ENCODE measurements at regions not wholly inside any gene's neighbourhood (a gene's known extent, or its start where the extent isn't known, plus 50 kb on each side); places are given as distances from the start of the nearest gene placed in this dataset.

DNA sequence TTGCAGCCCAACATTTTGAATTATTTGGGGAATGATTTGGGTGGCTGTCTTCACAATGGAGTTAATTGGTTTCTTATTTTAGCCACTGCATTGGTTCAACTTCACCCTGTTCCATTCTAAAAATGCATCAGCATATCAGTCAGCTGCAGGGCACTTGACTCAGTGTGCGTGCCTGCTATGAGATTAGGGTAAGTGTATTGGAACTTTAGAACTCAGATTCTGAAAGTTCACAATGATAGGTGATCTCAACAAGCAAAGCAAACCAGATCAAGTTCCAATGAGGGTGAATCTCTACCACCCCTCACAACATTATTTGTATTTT is 265.0 kb downstream of the ZPLD1 start:
- TF ChIP-seq, protein P1, sequence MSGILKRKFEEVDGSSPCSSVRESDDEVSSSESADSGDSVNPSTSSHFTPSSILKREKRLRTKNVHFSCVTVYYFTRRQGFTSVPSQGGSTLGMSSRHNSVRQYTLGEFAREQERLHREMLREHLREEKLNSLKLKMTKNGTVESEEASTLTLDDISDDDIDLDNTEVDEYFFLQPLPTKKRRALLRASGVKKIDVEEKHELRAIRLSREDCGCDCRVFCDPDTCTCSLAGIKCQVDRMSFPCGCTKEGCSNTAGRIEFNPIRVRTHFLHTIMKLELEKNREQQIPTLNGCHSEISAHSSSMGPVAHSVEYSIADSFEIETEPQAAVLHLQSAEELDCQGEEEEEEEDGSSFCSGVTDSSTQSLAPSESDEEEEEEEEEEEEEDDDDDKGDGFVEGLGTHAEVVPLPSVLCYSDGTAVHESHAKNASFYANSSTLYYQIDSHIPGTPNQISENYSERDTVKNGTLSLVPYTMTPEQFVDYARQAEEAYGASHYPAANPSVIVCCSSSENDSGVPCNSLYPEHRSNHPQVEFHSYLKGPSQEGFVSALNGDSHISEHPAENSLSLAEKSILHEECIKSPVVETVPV (CRISPR knock-in tag; IDR thresholded peaks at IDR 0.05), result no peak
- TF ChIP-seq OSR1 (CRISPR knock-in tag; IDR thresholded peaks at IDR 0.05) (no peak), ARNTL (CRISPR knock-in tag; IDR thresholded peaks at IDR 0.05; ENCODE audit: borderline replicate concordance, low read depth) (no peak), ZC3H10 (CRISPR knock-in tag; IDR thresholded peaks at IDR 0.05) (no peak), ISL1 (CRISPR knock-in tag; IDR thresholded peaks at IDR 0.05) (no peak), ZNF8 (CRISPR knock-in tag; IDR thresholded peaks at IDR 0.05) (no peak), GLIS3 (CRISPR knock-in tag; IDR thresholded peaks at IDR 0.05) (no peak), ZFP30 (CRISPR knock-in tag; IDR thresholded peaks at IDR 0.05) (no peak), ZNF565 (CRISPR knock-in tag; conservative IDR thresholded peaks at IDR 0.05; ENCODE audit: low read depth) (no peak), ZNF70 (CRISPR knock-in tag; IDR thresholded peaks at IDR 0.05) (no peak), TCF4 (CRISPR knock-in tag; IDR thresholded peaks at IDR 0.05; ENCODE audit: borderline replicate concordance) (no peak), SNAI2 (CRISPR knock-in tag; IDR thresholded peaks at IDR 0.05) (no peak), PPARA (CRISPR knock-in tag; IDR thresholded peaks at IDR 0.05; ENCODE audit: borderline replicate concordance) (no peak)
- TF ChIP-seq, protein P2, sequence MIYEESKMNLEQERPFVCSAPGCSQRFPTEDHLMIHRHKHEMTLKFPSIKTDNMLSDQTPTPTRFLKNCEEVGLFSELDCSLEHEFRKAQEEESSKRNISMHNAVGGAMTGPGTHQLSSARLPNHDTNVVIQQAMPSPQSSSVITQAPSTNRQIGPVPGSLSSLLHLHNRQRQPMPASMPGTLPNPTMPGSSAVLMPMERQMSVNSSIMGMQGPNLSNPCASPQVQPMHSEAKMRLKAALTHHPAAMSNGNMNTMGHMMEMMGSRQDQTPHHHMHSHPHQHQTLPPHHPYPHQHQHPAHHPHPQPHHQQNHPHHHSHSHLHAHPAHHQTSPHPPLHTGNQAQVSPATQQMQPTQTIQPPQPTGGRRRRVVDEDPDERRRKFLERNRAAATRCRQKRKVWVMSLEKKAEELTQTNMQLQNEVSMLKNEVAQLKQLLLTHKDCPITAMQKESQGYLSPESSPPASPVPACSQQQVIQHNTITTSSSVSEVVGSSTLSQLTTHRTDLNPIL (CRISPR knock-in tag; IDR thresholded peaks at IDR 0.05; ENCODE audit: low read depth), result no peak
- ATAC-seq, result no peak

DNA sequence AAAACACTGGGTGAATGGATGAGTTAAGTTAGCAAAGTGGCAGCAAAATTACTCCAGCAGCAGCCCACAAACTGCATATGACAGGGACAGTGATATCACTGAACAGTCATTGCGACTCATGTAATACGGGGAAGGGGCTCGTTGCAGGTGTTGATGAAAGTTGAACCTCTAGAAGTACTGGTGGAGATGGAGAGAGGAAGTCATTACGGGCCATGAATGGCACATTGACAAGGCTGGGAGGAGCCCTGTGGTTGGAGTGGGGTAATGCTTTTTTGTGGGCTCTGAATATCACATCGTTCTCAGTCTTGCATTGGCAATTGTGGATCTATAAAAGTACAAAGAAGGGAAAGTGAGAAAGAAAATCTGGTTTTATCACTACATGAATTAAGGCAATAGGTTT is 278.1 kb downstream of the ZPLD1 start:
- TF ChIP-seq ESRRG (CRISPR knock-in tag; IDR thresholded peaks at IDR 0.05) (no peak), ZC3H10 (CRISPR knock-in tag; IDR thresholded peaks at IDR 0.05) (no peak), BACH2 (CRISPR knock-in tag; IDR thresholded peaks at IDR 0.05; ENCODE audit: borderline replicate concordance) (no peak), CSDC2 (CRISPR knock-in tag; IDR thresholded peaks at IDR 0.05) (no peak), ZFP3 (CRISPR knock-in tag; IDR thresholded peaks at IDR 0.05) (no peak), TOX (CRISPR knock-in tag; IDR thresholded peaks at IDR 0.05; ENCODE audit: borderline replicate concordance) (no peak), OSR1 (CRISPR knock-in tag; IDR thresholded peaks at IDR 0.05) (no peak)
- TF ChIP-seq, protein P3, sequence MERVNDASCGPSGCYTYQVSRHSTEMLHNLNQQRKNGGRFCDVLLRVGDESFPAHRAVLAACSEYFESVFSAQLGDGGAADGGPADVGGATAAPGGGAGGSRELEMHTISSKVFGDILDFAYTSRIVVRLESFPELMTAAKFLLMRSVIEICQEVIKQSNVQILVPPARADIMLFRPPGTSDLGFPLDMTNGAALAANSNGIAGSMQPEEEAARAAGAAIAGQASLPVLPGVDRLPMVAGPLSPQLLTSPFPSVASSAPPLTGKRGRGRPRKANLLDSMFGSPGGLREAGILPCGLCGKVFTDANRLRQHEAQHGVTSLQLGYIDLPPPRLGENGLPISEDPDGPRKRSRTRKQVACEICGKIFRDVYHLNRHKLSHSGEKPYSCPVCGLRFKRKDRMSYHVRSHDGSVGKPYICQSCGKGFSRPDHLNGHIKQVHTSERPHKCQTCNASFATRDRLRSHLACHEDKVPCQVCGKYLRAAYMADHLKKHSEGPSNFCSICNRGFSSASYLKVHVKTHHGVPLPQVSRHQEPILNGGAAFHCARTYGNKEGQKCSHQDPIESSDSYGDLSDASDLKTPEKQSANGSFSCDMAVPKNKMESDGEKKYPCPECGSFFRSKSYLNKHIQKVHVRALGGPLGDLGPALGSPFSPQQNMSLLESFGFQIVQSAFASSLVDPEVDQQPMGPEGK (CRISPR knock-in tag; IDR thresholded peaks at IDR 0.05; ENCODE audit: borderline replicate concordance), result no peak
- TF ChIP-seq, protein P4, sequence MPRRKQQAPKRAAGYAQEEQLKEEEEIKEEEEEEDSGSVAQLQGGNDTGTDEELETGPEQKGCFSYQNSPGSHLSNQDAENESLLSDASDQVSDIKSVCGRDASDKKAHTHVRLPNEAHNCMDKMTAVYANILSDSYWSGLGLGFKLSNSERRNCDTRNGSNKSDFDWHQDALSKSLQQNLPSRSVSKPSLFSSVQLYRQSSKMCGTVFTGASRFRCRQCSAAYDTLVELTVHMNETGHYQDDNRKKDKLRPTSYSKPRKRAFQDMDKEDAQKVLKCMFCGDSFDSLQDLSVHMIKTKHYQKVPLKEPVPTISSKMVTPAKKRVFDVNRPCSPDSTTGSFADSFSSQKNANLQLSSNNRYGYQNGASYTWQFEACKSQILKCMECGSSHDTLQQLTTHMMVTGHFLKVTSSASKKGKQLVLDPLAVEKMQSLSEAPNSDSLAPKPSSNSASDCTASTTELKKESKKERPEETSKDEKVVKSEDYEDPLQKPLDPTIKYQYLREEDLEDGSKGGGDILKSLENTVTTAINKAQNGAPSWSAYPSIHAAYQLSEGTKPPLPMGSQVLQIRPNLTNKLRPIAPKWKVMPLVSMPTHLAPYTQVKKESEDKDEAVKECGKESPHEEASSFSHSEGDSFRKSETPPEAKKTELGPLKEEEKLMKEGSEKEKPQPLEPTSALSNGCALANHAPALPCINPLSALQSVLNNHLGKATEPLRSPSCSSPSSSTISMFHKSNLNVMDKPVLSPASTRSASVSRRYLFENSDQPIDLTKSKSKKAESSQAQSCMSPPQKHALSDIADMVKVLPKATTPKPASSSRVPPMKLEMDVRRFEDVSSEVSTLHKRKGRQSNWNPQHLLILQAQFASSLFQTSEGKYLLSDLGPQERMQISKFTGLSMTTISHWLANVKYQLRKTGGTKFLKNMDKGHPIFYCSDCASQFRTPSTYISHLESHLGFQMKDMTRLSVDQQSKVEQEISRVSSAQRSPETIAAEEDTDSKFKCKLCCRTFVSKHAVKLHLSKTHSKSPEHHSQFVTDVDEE (CRISPR knock-in tag; IDR thresholded peaks at IDR 0.05), result no peak
- ATAC-seq, result no peak

DNA sequence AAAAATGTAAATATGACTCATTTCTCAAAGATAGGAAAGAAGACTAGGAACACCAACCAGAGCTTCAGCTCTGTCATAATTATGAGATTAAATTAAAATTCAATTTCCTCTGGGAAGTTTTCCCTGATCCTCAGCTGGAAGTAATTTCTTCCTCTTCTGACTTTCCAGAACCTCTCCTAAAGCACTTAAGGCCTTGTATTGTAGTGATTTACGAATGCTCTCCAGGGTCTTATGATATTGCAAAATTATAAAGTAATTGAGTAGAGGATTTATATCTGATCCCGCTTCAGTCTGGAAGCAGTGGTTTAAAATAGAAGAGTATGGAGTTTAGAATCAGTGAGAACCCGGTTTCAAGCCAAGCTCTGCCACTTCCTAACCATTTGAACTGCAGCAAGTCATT is 279.8 kb downstream of the ZPLD1 start:
- peak; percentile 88 for ATAC-seq
- TF ChIP-seq PPARA (CRISPR knock-in tag; IDR thresholded peaks at IDR 0.05; ENCODE audit: borderline replicate concordance) (no peak), ARNTL (CRISPR knock-in tag; IDR thresholded peaks at IDR 0.05; ENCODE audit: borderline replicate concordance, low read depth) (0 out of 2 replicates have a peak, but pooled peaks have one; percentile 28), CSDC2 (CRISPR knock-in tag; IDR thresholded peaks at IDR 0.05) (no peak), ZFP3 (CRISPR knock-in tag; IDR thresholded peaks at IDR 0.05) (no peak), TCF4 (CRISPR knock-in tag; IDR thresholded peaks at IDR 0.05; ENCODE audit: borderline replicate concordance) (peak; percentile 98), GLIS3 (CRISPR knock-in tag; IDR thresholded peaks at IDR 0.05) (0 out of 2 replicates have a peak, but pooled peaks have one; percentile 39), ZNF565 (CRISPR knock-in tag; conservative IDR thresholded peaks at IDR 0.05; ENCODE audit: low read depth) (no peak), ISL1 (CRISPR knock-in tag; IDR thresholded peaks at IDR 0.05) (peak; percentile 99), OSR1 (CRISPR knock-in tag; IDR thresholded peaks at IDR 0.05) (no peak), ZNF70 (CRISPR knock-in tag; IDR thresholded peaks at IDR 0.05) (peak; percentile 27; the same call in 1 of the 2 replicates), TOX (CRISPR knock-in tag; IDR thresholded peaks at IDR 0.05; ENCODE audit: borderline replicate concordance) (peak; percentile 54; the same call in 1 of the 2 replicates), ZFP30 (CRISPR knock-in tag; IDR thresholded peaks at IDR 0.05) (peak; percentile 50; the same call in 1 of the 2 replicates)
- TF ChIP-seq, protein P5, sequence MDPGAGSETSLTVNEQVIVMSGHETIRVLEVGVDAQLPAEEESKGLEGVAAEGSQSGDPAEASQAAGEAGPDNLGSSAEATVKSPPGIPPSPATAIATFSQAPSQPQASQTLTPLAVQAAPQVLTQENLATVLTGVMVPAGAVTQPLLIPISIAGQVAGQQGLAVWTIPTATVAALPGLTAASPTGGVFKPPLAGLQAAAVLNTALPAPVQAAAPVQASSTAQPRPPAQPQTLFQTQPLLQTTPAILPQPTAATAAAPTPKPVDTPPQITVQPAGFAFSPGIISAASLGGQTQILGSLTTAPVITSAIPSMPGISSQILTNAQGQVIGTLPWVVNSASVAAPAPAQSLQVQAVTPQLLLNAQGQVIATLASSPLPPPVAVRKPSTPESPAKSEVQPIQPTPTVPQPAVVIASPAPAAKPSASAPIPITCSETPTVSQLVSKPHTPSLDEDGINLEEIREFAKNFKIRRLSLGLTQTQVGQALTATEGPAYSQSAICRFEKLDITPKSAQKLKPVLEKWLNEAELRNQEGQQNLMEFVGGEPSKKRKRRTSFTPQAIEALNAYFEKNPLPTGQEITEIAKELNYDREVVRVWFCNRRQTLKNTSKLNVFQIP (CRISPR knock-in tag; IDR thresholded peaks at IDR 0.05; ENCODE audit: borderline replicate concordance, low read depth), result no peak
- TF ChIP-seq, protein P1 (CRISPR knock-in tag; IDR thresholded peaks at IDR 0.05), result peak; percentile 81; the same call in 1 of the 2 replicates
- TF ChIP-seq, protein P4 (CRISPR knock-in tag; IDR thresholded peaks at IDR 0.05), result peak; percentile 91
